ENCODE measurements at regions not wholly inside any gene's neighbourhood (a gene's known extent, or its start where the extent isn't known, plus 50 kb on each side); places are given as distances from the start of the nearest gene placed in this dataset.

DNA sequence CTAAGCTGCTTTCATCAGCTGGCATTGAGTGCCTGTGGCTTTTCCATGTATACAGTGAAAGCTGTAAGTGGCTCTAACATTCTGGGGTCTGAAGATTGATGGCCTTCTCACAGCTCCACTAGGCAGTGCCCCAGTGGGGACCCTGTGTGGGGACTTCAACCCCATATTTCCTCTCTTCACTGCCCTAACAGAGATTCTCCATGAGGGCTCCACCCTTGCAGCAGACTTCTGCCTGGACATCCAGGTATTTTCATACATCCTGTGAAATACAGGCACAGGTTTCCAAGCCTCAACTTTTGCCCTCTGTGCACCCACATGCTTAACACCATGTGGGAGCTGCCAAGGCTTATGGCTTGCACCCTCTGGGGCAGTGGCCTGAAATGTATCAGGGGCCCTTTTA lies 188.2 kb upstream of the SYT4 start:
- H3K36me3 ChIP-seq (ENCODE audit: control insufficient read depth in 2 of 2, insufficient read depth in 2 of 2, low read length in 2 of 2) = no peaks in the 10 kb centered on the region
- no peaks in the 10 kb centered on the region for H3K4me1 ChIP-seq (ENCODE audit: control insufficient read depth in 2 of 2, insufficient read depth in 2 of 2, low read length in 2 of 2)
- H3K27me3 ChIP-seq (ENCODE audit: control insufficient read depth in 2 of 2, insufficient read depth in 2 of 2, low read length in 2 of 2) = no peaks in the 10 kb centered on the region
- H3K4me3 ChIP-seq (ENCODE audit: low read length in 2 of 2) = no peak overlapping the region
- peaks cover 0 to 9% of the 10 kb centered on the region in 2 donors for H3K9me3 ChIP-seq (ENCODE audit: control insufficient read depth in 2 of 2, low read length in 2 of 2)
- H3K9ac ChIP-seq (ENCODE audit: low read depth in 1 of 2, low read length in 2 of 2) = no peak overlapping the region
- H3K27ac ChIP-seq (ENCODE audit: low read depth in 2 of 2, low read length in 2 of 2) = no peak overlapping the region

DNA sequence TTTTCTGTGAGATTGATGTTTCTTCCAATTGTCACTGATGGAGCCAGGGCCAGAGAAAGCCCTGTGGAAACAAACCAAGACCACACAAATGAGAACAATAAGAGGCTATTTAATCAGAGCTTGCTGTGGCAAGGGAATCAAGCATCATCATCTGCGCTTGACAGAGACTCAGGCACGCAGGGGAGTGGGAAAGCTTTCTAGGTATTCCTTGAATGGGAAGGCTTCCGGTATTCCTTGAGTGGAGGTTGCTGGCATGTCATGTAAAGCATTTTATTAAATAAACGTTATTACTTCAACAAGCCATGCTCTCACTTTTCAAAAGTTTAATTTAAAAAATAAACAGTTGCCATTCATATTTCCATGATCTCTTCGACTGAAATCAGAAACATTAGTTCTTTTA lies 194.6 kb upstream of the SYT4 start:
- Histone ChIP-seq H3K4me3 (ENCODE audit: low read length in 2 of 2) (no peak overlapping the region), H3K9me3 (ENCODE audit: control insufficient read depth in 2 of 2, low read length in 2 of 2) (no peaks in the 10 kb centered on the region), H3K9ac (ENCODE audit: low read depth in 1 of 2, low read length in 2 of 2) (no peak overlapping the region), H3K27me3 (ENCODE audit: control insufficient read depth in 2 of 2, insufficient read depth in 2 of 2, low read length in 2 of 2) (no peaks in the 10 kb centered on the region), H3K27ac (ENCODE audit: low read depth in 2 of 2, low read length in 2 of 2) (no peak overlapping the region), H3K36me3 (ENCODE audit: control insufficient read depth in 2 of 2, insufficient read depth in 2 of 2, low read length in 2 of 2) (no peaks in the 10 kb centered on the region), H3K4me1 (ENCODE audit: control insufficient read depth in 2 of 2, insufficient read depth in 2 of 2, low read length in 2 of 2) (no peaks in the 10 kb centered on the region)

DNA sequence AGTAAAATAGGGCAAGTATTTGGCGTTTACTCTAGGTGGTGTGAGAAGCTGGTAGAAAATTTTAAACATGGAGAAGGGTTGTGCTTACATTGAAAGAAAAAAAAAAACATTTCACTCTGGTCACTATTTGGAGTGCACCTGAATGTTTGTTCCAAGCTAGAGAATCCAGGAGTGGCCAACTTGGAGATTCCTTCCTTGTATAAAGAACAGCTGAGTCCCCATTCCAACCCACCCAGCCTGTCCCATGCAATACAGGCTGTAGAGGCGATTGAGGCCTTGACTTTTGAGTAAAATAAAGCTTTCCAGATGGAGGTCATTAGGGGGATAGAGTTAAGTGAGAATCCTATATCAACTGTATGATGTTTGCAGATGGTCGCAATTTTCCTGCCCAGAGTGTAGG lies 203.8 kb upstream of the SYT4 start:
- Histone ChIP-seq H3K4me1 (ENCODE audit: control insufficient read depth in 2 of 2, insufficient read depth in 2 of 2, low read length in 2 of 2) (no peaks in the 10 kb centered on the region), H3K27me3 (ENCODE audit: control insufficient read depth in 2 of 2, insufficient read depth in 2 of 2, low read length in 2 of 2) (no peaks in the 10 kb centered on the region), H3K9ac (ENCODE audit: low read depth in 1 of 2, low read length in 2 of 2) (no peak overlapping the region), H3K9me3 (ENCODE audit: control insufficient read depth in 2 of 2, low read length in 2 of 2) (peaks cover 0 to 4% of the 10 kb centered on the region in 2 donors), H3K36me3 (ENCODE audit: control insufficient read depth in 2 of 2, insufficient read depth in 2 of 2, low read length in 2 of 2) (no peaks in the 10 kb centered on the region), H3K4me3 (ENCODE audit: low read length in 2 of 2) (no peak overlapping the region), H3K27ac (ENCODE audit: low read depth in 2 of 2, low read length in 2 of 2) (no peak overlapping the region)

DNA sequence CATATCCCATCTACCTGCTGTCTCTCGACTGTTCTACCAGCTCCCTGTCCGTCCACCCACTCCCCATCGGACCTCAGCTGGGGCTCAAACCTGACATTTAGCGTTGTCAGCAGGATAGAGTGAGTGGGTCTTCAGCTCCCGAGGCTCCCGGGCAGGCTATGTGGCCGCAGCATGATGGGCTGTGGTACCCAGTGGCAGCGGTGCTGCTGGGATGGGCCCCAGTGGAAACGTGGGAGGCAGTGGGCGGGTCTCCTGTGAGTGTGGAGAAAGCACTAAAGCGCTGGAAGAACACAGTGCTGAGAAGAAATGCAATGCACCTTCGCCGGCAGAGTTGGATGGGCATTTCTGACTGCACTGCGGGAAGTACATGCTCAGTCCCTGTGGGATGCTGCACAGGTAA lies 204.8 kb upstream of the SYT4 start:
- Histone ChIP-seq H3K27me3 (ENCODE audit: control insufficient read depth in 2 of 2, insufficient read depth in 2 of 2, low read length in 2 of 2) (no peaks in the 10 kb centered on the region), H3K9me3 (ENCODE audit: control insufficient read depth in 2 of 2, low read length in 2 of 2) (peaks cover 0 to 9% of the 10 kb centered on the region in 2 donors), H3K4me1 (ENCODE audit: control insufficient read depth in 2 of 2, insufficient read depth in 2 of 2, low read length in 2 of 2) (no peaks in the 10 kb centered on the region), H3K4me3 (ENCODE audit: low read length in 2 of 2) (no peak overlapping the region), H3K9ac (ENCODE audit: low read depth in 1 of 2, low read length in 2 of 2) (no peak overlapping the region), H3K27ac (ENCODE audit: low read depth in 2 of 2, low read length in 2 of 2) (no peak overlapping the region), H3K36me3 (ENCODE audit: control insufficient read depth in 2 of 2, insufficient read depth in 2 of 2, low read length in 2 of 2) (no peaks in the 10 kb centered on the region)

DNA sequence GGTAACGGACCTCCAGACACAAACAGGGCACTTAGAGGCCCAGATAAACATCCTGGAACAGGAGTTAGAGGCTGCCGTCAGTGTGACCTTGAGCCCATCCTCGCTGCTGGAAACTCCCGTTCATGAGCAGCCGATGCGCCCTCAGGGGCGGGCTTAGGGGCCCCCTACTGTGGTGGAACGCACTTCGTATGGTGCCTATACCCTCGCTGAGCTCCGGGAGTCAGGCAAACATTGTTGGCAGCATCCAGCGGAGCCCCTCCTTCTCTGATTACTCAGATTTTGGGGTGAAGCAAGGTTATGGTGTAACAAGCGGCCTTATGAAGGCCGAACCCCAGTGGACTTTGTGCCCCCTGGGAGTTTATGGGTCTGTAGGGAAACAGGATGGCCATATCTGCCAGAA lies 205.3 kb upstream of the SYT4 start:
- Histone ChIP-seq H3K27me3 (ENCODE audit: control insufficient read depth in 2 of 2, insufficient read depth in 2 of 2, low read length in 2 of 2) (no peaks in the 10 kb centered on the region), H3K4me3 (ENCODE audit: low read length in 2 of 2) (no peak overlapping the region), H3K9me3 (ENCODE audit: control insufficient read depth in 2 of 2, low read length in 2 of 2) (peaks cover 0 to 9% of the 10 kb centered on the region in 2 donors), H3K36me3 (ENCODE audit: control insufficient read depth in 2 of 2, insufficient read depth in 2 of 2, low read length in 2 of 2) (no peaks in the 10 kb centered on the region), H3K9ac (ENCODE audit: low read depth in 1 of 2, low read length in 2 of 2) (no peak overlapping the region), H3K27ac (ENCODE audit: low read depth in 2 of 2, low read length in 2 of 2) (no peak overlapping the region), H3K4me1 (ENCODE audit: control insufficient read depth in 2 of 2, insufficient read depth in 2 of 2, low read length in 2 of 2) (no peaks in the 10 kb centered on the region)

DNA sequence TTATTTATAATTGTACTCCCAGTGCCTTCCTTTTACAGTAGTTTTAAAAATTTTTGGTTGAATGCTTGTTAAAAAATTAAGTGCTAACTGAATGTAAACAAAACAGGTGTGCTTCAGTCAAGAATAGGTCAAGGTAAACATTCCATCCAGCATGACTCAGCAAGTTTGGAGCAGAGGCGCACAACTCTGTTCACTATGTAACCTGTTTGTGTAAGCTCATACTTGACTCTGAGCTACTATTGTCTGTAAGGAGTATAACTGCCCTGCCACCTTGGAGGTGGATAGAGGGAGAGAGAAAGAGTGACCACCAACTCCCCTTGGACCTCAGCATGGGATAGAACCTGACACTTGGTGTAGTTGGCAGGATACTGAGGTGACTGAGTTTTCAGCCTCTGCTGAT lies 207.4 kb upstream of the SYT4 start:
- H3K4me3 ChIP-seq (ENCODE audit: low read length in 2 of 2) = no peak overlapping the region
- no peaks in the 10 kb centered on the region for H3K36me3 ChIP-seq (ENCODE audit: control insufficient read depth in 2 of 2, insufficient read depth in 2 of 2, low read length in 2 of 2)
- H3K27ac ChIP-seq (ENCODE audit: low read depth in 2 of 2, low read length in 2 of 2) = no peak overlapping the region
- H3K4me1 ChIP-seq (ENCODE audit: control insufficient read depth in 2 of 2, insufficient read depth in 2 of 2, low read length in 2 of 2) = no peaks in the 10 kb centered on the region
- no peaks in the 10 kb centered on the region for H3K27me3 ChIP-seq (ENCODE audit: control insufficient read depth in 2 of 2, insufficient read depth in 2 of 2, low read length in 2 of 2)
- H3K9ac ChIP-seq (ENCODE audit: low read depth in 1 of 2, low read length in 2 of 2) = no peak overlapping the region
- peaks cover 0 to 9% of the 10 kb centered on the region in 2 donors for H3K9me3 ChIP-seq (ENCODE audit: control insufficient read depth in 2 of 2, low read length in 2 of 2)

DNA sequence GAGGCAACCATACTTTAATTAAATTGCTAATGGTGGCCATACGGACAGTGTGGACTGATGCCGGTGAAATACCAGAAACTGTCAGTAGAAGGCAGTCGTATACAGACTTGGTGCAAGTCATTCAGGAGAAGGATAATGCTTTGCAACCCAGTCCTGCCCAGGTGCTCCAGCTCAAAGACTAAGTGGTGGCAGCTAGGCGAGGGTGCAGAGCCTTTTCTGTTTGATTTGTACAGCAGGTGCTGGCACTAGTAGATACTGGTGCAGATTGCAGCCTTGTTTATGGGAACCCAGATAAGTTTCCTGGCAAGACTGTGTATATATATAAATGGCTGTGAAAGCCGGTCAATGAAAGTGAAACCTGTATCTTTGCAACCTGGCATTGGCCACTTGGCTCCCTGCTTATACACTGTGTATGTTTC lies 208.3 kb upstream of the SYT4 start:
- no peaks in the 10 kb centered on the region for H3K36me3 ChIP-seq (ENCODE audit: control insufficient read depth in 2 of 2, insufficient read depth in 2 of 2, low read length in 2 of 2)
- H3K9me3 ChIP-seq (ENCODE audit: control insufficient read depth in 2 of 2, low read length in 2 of 2) = peaks cover 0 to 9% of the 10 kb centered on the region in 2 donors
- no peak overlapping the region for H3K9ac ChIP-seq (ENCODE audit: low read depth in 1 of 2, low read length in 2 of 2)
- H3K4me3 ChIP-seq (ENCODE audit: low read length in 2 of 2) = no peak overlapping the region
- no peak overlapping the region for H3K27ac ChIP-seq (ENCODE audit: low read depth in 2 of 2, low read length in 2 of 2)
- no peaks in the 10 kb centered on the region for H3K4me1 ChIP-seq (ENCODE audit: control insufficient read depth in 2 of 2, insufficient read depth in 2 of 2, low read length in 2 of 2)
- H3K27me3 ChIP-seq (ENCODE audit: control insufficient read depth in 2 of 2, insufficient read depth in 2 of 2, low read length in 2 of 2) = no peaks in the 10 kb centered on the region

DNA sequence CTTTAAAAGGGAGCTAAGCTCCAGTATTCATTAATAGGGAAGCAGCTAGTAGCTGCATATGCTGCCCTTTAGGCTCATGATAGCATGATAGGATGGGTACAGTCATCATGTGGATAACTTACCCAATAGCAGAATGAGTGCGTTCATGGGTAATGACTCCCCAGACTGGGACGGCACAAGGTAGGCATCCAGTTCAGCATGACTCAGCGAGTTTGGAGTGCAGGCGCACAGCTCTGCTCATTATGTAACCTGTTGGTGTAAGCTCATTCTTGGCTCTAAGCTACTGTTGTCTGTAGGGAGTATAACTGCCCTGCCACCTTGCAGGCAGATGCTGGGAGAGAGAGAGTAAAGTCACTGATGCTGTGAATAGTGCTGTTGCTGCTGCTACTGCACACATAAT lies 209.2 kb upstream of the SYT4 start:
- Histone ChIP-seq H3K4me3 (ENCODE audit: low read length in 2 of 2) (no peak overlapping the region), H3K9ac (ENCODE audit: low read depth in 1 of 2, low read length in 2 of 2) (no peak overlapping the region), H3K27me3 (ENCODE audit: control insufficient read depth in 2 of 2, insufficient read depth in 2 of 2, low read length in 2 of 2) (no peaks in the 10 kb centered on the region), H3K27ac (ENCODE audit: low read depth in 2 of 2, low read length in 2 of 2) (no peak overlapping the region), H3K4me1 (ENCODE audit: control insufficient read depth in 2 of 2, insufficient read depth in 2 of 2, low read length in 2 of 2) (no peaks in the 10 kb centered on the region), H3K9me3 (ENCODE audit: control insufficient read depth in 2 of 2, low read length in 2 of 2) (peaks cover 0 to 9% of the 10 kb centered on the region in 2 donors), H3K36me3 (ENCODE audit: control insufficient read depth in 2 of 2, insufficient read depth in 2 of 2, low read length in 2 of 2) (no peaks in the 10 kb centered on the region)

DNA sequence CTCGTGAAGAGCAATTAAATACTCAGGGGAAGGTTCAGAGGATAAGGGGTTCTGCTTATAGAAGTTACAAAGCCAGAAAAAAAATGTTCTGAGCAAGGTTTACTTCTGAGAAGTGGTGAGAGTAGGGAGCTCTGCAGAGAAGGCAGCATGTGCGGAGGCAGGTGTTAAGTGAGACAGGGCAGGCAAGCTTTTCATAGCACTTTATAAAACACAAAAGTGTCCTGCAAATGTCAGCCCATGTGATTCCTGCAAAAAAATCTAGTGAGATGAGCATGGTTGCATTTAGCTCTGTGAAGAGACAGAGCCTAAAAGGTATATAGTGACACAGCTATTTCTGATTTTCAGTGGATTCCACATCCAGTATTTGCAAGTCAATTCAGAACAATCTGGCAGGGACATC lies 223.8 kb upstream of the SYT4 start:
- H3K27ac ChIP-seq (ENCODE audit: low read depth in 2 of 2, low read length in 2 of 2) = no peak overlapping the region

DNA sequence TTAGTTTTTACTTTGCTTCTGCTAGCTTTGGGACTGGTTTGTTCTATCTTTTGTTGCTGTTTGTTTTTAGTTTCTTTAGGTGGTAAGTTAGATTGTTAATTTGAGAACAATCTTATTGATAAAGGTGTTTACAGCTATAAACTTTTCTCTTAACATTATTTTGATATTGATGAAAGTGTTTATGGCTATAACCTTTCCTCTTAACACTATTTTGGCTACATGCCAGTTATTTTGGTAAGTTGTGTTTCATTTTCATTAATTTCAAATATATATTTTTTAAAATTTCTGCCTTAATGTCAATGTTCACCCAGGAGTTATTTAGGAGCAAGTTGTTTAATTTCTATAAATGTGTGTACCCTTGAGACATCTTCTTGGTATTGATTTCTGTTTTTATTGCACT lies 229.6 kb upstream of the SYT4 start:
- no peaks in the 10 kb centered on the region for H3K4me1 ChIP-seq (ENCODE audit: control insufficient read depth in 2 of 2, insufficient read depth in 2 of 2, low read length in 2 of 2)
- no peak overlapping the region for H3K9ac ChIP-seq (ENCODE audit: low read depth in 1 of 2, low read length in 2 of 2)
- H3K27ac ChIP-seq (ENCODE audit: low read depth in 2 of 2, low read length in 2 of 2) = no peak overlapping the region
- no peak overlapping the region for H3K4me3 ChIP-seq (ENCODE audit: low read length in 2 of 2)
- H3K9me3 ChIP-seq (ENCODE audit: control insufficient read depth in 2 of 2, low read length in 2 of 2) = peaks cover 3 to 5% of the 10 kb centered on the region in 2 donors
- H3K27me3 ChIP-seq (ENCODE audit: control insufficient read depth in 2 of 2, insufficient read depth in 2 of 2, low read length in 2 of 2) = no peaks in the 10 kb centered on the region
- no peaks in the 10 kb centered on the region for H3K36me3 ChIP-seq (ENCODE audit: control insufficient read depth in 2 of 2, insufficient read depth in 2 of 2, low read length in 2 of 2)

More for the DNA sequence above, 223.8 kb upstream of the SYT4 start:
- Histone ChIP-seq H3K9me3 (ENCODE audit: control insufficient read depth in 2 of 2, low read length in 2 of 2) (no peaks in the 10 kb centered on the region), H3K9ac (ENCODE audit: low read depth in 1 of 2, low read length in 2 of 2) (no peak overlapping the region), H3K4me3 (ENCODE audit: low read length in 2 of 2) (no peak overlapping the region), H3K4me1 (ENCODE audit: control insufficient read depth in 2 of 2, insufficient read depth in 2 of 2, low read length in 2 of 2) (no peaks in the 10 kb centered on the region), H3K36me3 (ENCODE audit: control insufficient read depth in 2 of 2, insufficient read depth in 2 of 2, low read length in 2 of 2) (no peaks in the 10 kb centered on the region), H3K27me3 (ENCODE audit: control insufficient read depth in 2 of 2, insufficient read depth in 2 of 2, low read length in 2 of 2) (no peaks in the 10 kb centered on the region)

DNA sequence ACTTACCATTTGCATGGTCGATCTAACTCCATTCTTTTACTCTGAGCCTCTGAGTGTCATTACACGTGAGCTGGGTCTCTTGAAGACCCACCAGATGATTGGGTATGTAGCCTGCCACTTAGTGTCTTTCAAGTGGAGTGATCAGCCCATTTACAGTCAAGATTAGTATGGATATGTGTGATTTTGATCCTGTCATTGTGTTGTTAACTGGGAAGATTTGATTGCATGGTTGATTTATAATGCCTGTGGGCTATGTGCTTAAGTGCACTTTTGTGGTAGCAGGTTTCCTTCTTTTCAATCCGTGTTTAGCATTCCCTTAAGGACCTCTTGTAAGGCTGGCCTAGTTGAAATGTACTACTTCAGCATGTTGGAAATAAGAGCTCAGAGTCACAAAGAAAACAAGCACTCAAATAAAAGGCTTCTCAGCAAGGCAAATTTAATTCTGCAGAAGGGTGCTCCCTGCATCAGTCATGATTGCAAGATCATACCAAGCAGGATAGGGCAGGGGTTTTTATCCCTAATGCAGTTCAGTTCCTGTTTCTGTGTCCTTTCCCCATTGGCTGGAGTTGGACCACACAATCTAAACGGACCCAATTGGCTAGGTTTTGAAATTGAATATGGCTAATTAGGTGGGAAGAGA lies 230.7 kb upstream of the SYT4 start:
- H3K27ac ChIP-seq (ENCODE audit: low read depth in 2 of 2, low read length in 2 of 2) = no peak overlapping the region
- H3K4me1 ChIP-seq (ENCODE audit: control insufficient read depth in 2 of 2, insufficient read depth in 2 of 2, low read length in 2 of 2) = no peaks in the 10 kb centered on the region
- H3K36me3 ChIP-seq (ENCODE audit: control insufficient read depth in 2 of 2, insufficient read depth in 2 of 2, low read length in 2 of 2) = no peaks in the 10 kb centered on the region
- H3K9ac ChIP-seq (ENCODE audit: low read depth in 1 of 2, low read length in 2 of 2) = no peak overlapping the region
- H3K27me3 ChIP-seq (ENCODE audit: control insufficient read depth in 2 of 2, insufficient read depth in 2 of 2, low read length in 2 of 2) = no peaks in the 10 kb centered on the region
- H3K4me3 ChIP-seq (ENCODE audit: low read length in 2 of 2) = no peak overlapping the region
- peaks cover 3 to 5% of the 10 kb centered on the region in 2 donors for H3K9me3 ChIP-seq (ENCODE audit: control insufficient read depth in 2 of 2, low read length in 2 of 2)

Data from mucosa of rectum (tissue), 2 donors.